Kasumi-1 (cell line): ENCODE measurements at regions not wholly inside any gene's neighbourhood (a gene's known extent, or its start where the extent isn't known, plus 50 kb on each side); places are given as distances from the start of the nearest gene placed in this dataset.
"Not testable (repeated sequence)": the region's sequence is repeated elsewhere in the genome, so short reads cannot be mapped to it uniquely, and the experiment has no call there.

ENCODE experiments used
- DNase-seq, 2 experiments: peaks; one replicate each; lab custom pipeline; 2025; lab: John Stamatoyannopoulos, UW

GRCh38 chr11:110873975-110874374 lies 161.7 kb upstream of the ARHGAP20 start:
- DNase-seq = no peak

- no peak for DNase-seq
These were observed 158.7 kb upstream of the ARHGAP20 start for GRCh38 chr11:110870816-110871522.

- no peak for DNase-seq
These were observed 155.7 kb upstream of the ARHGAP20 start for GRCh38 chr11:110867951-110868350.

GRCh38 chr11:110866081-110866480 lies 153.8 kb upstream of the ARHGAP20 start:
- no peak for DNase-seq

- DNase-seq = no peak
These were observed 150.2 kb upstream of the ARHGAP20 start for GRCh38 chr11:110862407-110862806.

- DNase-seq = no peak
These were observed 148.2 kb upstream of the ARHGAP20 start for GRCh38 chr11:110860461-110860860.

GRCh38 chr11:110859998-110860397 lies 147.8 kb upstream of the ARHGAP20 start:
- no peak for DNase-seq

- no peak for DNase-seq
These were observed 147.1 kb upstream of the ARHGAP20 start for GRCh38 chr11:110859240-110859840.

- no peak for DNase-seq
These were observed 146.3 kb upstream of the ARHGAP20 start for GRCh38 chr11:110858547-110858921.

GRCh38 chr11:110857892-110858546 lies 145.8 kb upstream of the ARHGAP20 start:
- DNase-seq = no peak

GRCh38 chr11:110856996-110857812 lies 145.0 kb upstream of the ARHGAP20 start:
- no peak for DNase-seq

- no peak for DNase-seq
These were observed 144.1 kb upstream of the ARHGAP20 start for GRCh38 chr11:110856340-110856739.

GRCh38 chr11:110855191-110855590 lies 143.0 kb upstream of the ARHGAP20 start:
- no peak for DNase-seq

- no peak for DNase-seq
These were observed 140.8 kb upstream of the ARHGAP20 start for GRCh38 chr11:110852921-110853490.

- no peak for DNase-seq
These were observed 138.6 kb upstream of the ARHGAP20 start for GRCh38 chr11:110850846-110851245.

GRCh38 chr11:110843053-110843452 lies 130.8 kb upstream of the ARHGAP20 start:
- not testable (repeated sequence) for DNase-seq

GRCh38 chr11:110838808-110839207 lies 126.6 kb upstream of the ARHGAP20 start:
- DNase-seq = no peak

- DNase-seq = peak in 1 of 2 experiments; percentile 37
These were observed 125.4 kb upstream of the ARHGAP20 start for GRCh38 chr11:110837603-110838002.

GRCh38 chr11:110835106-110835505 lies 122.9 kb upstream of the ARHGAP20 start:
- DNase-seq = no peak

- no peak for DNase-seq
These were observed 120.8 kb upstream of the ARHGAP20 start for GRCh38 chr11:110833033-110833484.

- DNase-seq = no peak
These were observed 120.3 kb upstream of the ARHGAP20 start for GRCh38 chr11:110832539-110832938.

GRCh38 chr11:110832080-110832479 lies 119.8 kb upstream of the ARHGAP20 start:
- no peak for DNase-seq
